SK-N-SH (cell line): ENCODE measurements at regions not wholly inside any gene's neighbourhood (a gene's known extent, or its start where the extent isn't known, plus 50 kb on each side); places are given as distances from the start of the nearest gene placed in this dataset.

Experiments
- CTCF ChIA-PET: fragments of 300-600, 350-600 bp; formaldehyde crosslinking; extraction: SDS; loops from one replicate; lab custom pipeline; 2021; lab: Yijun Ruan, JAX
- POLR2A ChIA-PET: fragments of 350-600 bp; sonication (Branson Sonifier 250); formaldehyde crosslinking; extraction: SDS; loops from one replicate; lab custom pipeline; 2020; ENCODE audit warnings: antibody characterized with exemption, inconsistent platforms; lab: Yijun Ruan, JAX
- DNase-seq: peaks from one replicate; pipeline ENCODE4 v3.0.0; 2012
- H2AFZ ChIP-seq: fragments of 200-600 bp; sonication (generic); 2 replicates; pipeline ENCODE4 v1.8.1; 2016; ENCODE audit warnings: antibody characterized with exemption, mild to moderate bottlenecking, low read depth
- H3F3A ChIP-seq: fragments of 200-600 bp; sonication (generic); replicated peaks from 2 replicates; pipeline ENCODE3; 2016; ENCODE audit warnings: antibody characterized with exemption, mild to moderate bottlenecking; ENCODE audit not compliant: insufficient read depth
- H3K27ac ChIP-seq, 2 experiments: fragments of 200-500 bp in 1 of 2; fragments of 200-600 bp in 1 of 2; sonication (Bioruptor generic) in 1 of 2; sonication (generic), shearing (Covaris generic) in 1 of 2; 2 replicates each; pipeline versions ENCODE4 v1.5.1 to v1.6.1; 2014 to 2016; ENCODE audit warnings: low read depth in 2 of 2, inconsistent platforms in 1 of 2, low read length in 1 of 2, mild to moderate bottlenecking in 1 of 2, mixed read lengths in 1 of 2
- H3K27me3 ChIP-seq: fragments of 200-600 bp; sonication (generic), shearing (Covaris generic); 2 replicates; pipeline ENCODE4 v1.6.1; 2016; ENCODE audit warnings: mixed run types; ENCODE audit not compliant: insufficient read depth
- H3K36me3 ChIP-seq, 2 experiments: fragments of 200-500 bp in 1 of 2; fragments of 200-600 bp in 1 of 2; sonication (Bioruptor generic) in 1 of 2; sonication (generic) in 1 of 2; replicated peaks in 1 of 2; 2 replicates each; pipeline versions ENCODE3 to v1.5.1; 2014 to 2016; ENCODE audit warnings: low read length in 1 of 2, mild to moderate bottlenecking in 1 of 2; ENCODE audit not compliant: insufficient read depth in 2 of 2, control insufficient read depth in 1 of 2
- H3K4me1 ChIP-seq, 2 experiments: fragments of 200-500 bp in 1 of 2; fragments of 200-600 bp in 1 of 2; sonication (Bioruptor generic) in 1 of 2; sonication (generic), shearing (Covaris generic) in 1 of 2; 2 replicates each; pipeline versions ENCODE4 v1.5.1 to v1.6.1; 2014 to 2016; ENCODE audit warnings: low read depth in 1 of 2, low read length in 1 of 2, mixed run types in 1 of 2; ENCODE audit not compliant: insufficient read depth in 2 of 2, control insufficient read depth in 1 of 2
- H3K4me2 ChIP-seq: fragments of 200-600 bp; sonication (generic), shearing (Covaris generic); 2 replicates; pipeline ENCODE4 v1.6.1; 2017; ENCODE audit warnings: mixed run types
- H3K4me3 ChIP-seq, 2 experiments: fragments of 200-500 bp in 1 of 2; fragments of 200-600 bp in 1 of 2; sonication (Bioruptor generic) in 1 of 2; sonication (generic), shearing (Covaris generic) in 1 of 2; 2 replicates each; pipeline versions ENCODE4 v1.5.1 to v1.8.1; 2014 to 2016; ENCODE audit warnings: low read depth in 2 of 2, inconsistent platforms in 1 of 2, low read length in 1 of 2, mild to moderate bottlenecking in 1 of 2, mixed read lengths in 1 of 2, moderate library complexity in 1 of 2
- H3K79me2 ChIP-seq: fragments of 200-600 bp; sonication (generic); 2 replicates; pipeline ENCODE4 v1.8.1; 2017; ENCODE audit warnings: mild to moderate bottlenecking; ENCODE audit not compliant: insufficient read depth
- H3K9ac ChIP-seq: fragments of 200-600 bp; sonication (generic); 2 replicates; pipeline ENCODE4 v1.6.1; 2017; ENCODE audit warnings: mixed run types
- H3K9me2 ChIP-seq: fragments of 200-600 bp; sonication (generic); 2 replicates; pipeline ENCODE4 v1.6.1; 2017; ENCODE audit warnings: mixed run types
- H3K9me3 ChIP-seq: fragments of 200-600 bp; sonication (generic); 2 replicates; pipeline ENCODE4 v1.6.1; 2017; ENCODE audit warnings: mixed run types, mild to moderate bottlenecking, moderate library complexity
- H4K20me1 ChIP-seq: fragments of 200-600 bp; sonication (generic); 2 replicates; pipeline ENCODE4 v1.6.1; 2017; ENCODE audit warnings: mild to moderate bottlenecking, mixed run types; ENCODE audit not compliant: insufficient read depth
- EP300 ChIP-seq, 2 experiments: IDR thresholded peaks; 2 replicates each; pipeline versions ENCODE4 v1.4.0 to v1.6.1; 2012; ENCODE audit warnings: borderline replicate concordance in 1 of 2, low read depth in 1 of 2, low read length in 1 of 2
- GABPA ChIP-seq: IDR thresholded peaks from 2 replicates; pipeline ENCODE4 v1.4.0; 2012; ENCODE audit warnings: low read depth, mild to moderate bottlenecking
- JUND ChIP-seq: IDR thresholded peaks from 2 replicates; pipeline ENCODE4 v1.4.0; 2012
- MEF2A ChIP-seq: IDR thresholded peaks from 2 replicates; pipeline ENCODE4 v1.4.0; 2012; ENCODE audit warnings: low read depth, borderline replicate concordance
- MXI1 ChIP-seq: IDR thresholded peaks from 2 replicates; pipeline ENCODE4 v1.6.1; 2012; ENCODE audit warnings: mild to moderate bottlenecking, low read depth, low read length, improper control_type of control experiment
- NFIC ChIP-seq: IDR thresholded peaks from 2 replicates; pipeline ENCODE4 v1.4.0; 2012; ENCODE audit warnings: borderline replicate concordance
- NRF1 ChIP-seq: IDR thresholded peaks from 2 replicates; pipeline ENCODE4 v1.6.1; 2012; ENCODE audit warnings: low read depth, mild to moderate bottlenecking, low read length
- POLR2AphosphoS5 ChIP-seq: IDR thresholded peaks from 2 replicates; pipeline ENCODE4 v1.6.1; 2012; ENCODE audit warnings: low read depth, low read length
- RCOR1 ChIP-seq: fragments of 150-350 bp; IDR thresholded peaks from 2 replicates; pipeline ENCODE4 v1.6.1; 2017; ENCODE audit warnings: antibody characterized with exemption, low read length
- RFX5 ChIP-seq: IDR thresholded peaks from 2 replicates; pipeline ENCODE4 v1.6.1; 2012; ENCODE audit warnings: mild to moderate bottlenecking, improper control_type of control experiment, low read length
- RXRA ChIP-seq: IDR thresholded peaks from 2 replicates; pipeline ENCODE4 v1.4.0; 2012; ENCODE audit warnings: low read depth, mild to moderate bottlenecking, borderline replicate concordance
- SIN3A ChIP-seq: IDR thresholded peaks from 2 replicates; pipeline ENCODE4 v1.6.1; 2012; ENCODE audit warnings: low read depth, mild to moderate bottlenecking, low read length, moderate library complexity, borderline replicate concordance
- TAF1 ChIP-seq: IDR thresholded peaks from 2 replicates; pipeline ENCODE4 v1.6.1; 2012; ENCODE audit warnings: low read depth, mild to moderate bottlenecking, low read length, moderate library complexity, borderline replicate concordance
- TEAD4 ChIP-seq: IDR thresholded peaks from 2 replicates; pipeline ENCODE4 v1.4.0; 2012; ENCODE audit warnings: mild to moderate bottlenecking, borderline replicate concordance; ENCODE audit not compliant: insufficient read depth
- WGBS: methylation state at CpG from one replicate; pipeline ENCODE4 v1.1.6; 2017; ENCODE audit warnings: low lambda C conversion rate; 5-methylcytosine and 5-hydroxymethylcytosine counted together
- TF ChIP-seq, protein P1 (sequence below): IDR thresholded peaks from 2 replicates; pipeline ENCODE4 v1.4.0; 2012; ENCODE audit warnings: low read depth
- TF ChIP-seq, protein P2 (sequence below): IDR thresholded peaks from 2 replicates; pipeline ENCODE4 v1.6.1; 2012; ENCODE audit warnings: mild to moderate bottlenecking, low read depth, low read length, moderate library complexity
- TF ChIP-seq, protein P3 (sequence below): fragments of 150-350 bp; IDR thresholded peaks from 2 replicates; pipeline ENCODE4 v1.6.1; 2017; ENCODE audit warnings: antibody characterized with exemption, low read length, low read depth, borderline replicate concordance

DNA sequence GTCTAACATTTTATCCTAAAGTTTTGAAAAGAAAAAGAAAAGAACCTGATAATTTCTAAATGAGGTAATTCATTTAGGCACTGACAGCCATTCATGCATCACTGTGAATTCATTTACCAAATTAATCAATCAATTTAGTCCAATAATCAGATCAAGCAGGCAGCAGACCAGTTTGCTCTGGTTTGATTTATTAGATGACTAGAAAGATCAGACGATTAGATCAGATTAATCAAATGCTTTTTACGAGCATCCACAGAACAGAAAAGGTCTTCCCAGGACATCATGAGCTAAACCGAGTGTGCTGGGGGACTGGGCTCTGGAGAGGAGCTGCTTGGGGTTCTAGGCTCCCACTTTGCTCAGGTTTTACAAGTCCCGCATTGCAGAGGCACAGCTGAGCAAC is 226.5 kb upstream of the MYO3A start:
- Histone ChIP-seq H3K27me3 (no peaks in the 10 kb centered on the region), H4K20me1 (no peaks in the 10 kb centered on the region), H3K9ac (no peak overlapping the region), H3K79me2 (no peaks in the 10 kb centered on the region), H3K4me2 (no peak overlapping the region), H3K9me3 (no peaks in the 10 kb centered on the region), H3K4me3 (no peak overlapping the region), H3K9me2 (no peaks in the 10 kb centered on the region), H3K36me3 (no peaks in the 10 kb centered on the region), H3F3A (no peaks in the 10 kb centered on the region), H2AFZ (no peak overlapping the region), H3K4me1 (peaks cover 0 to 2% of the 10 kb centered on the region in 2 experiments; a peak in 1 of 4 replicates), H3K27ac (no peak overlapping the region)
- no peak for DNase-seq
- 27% methylated on average over 4 of the region's 4 CpGs for WGBS
- CTCF ChIA-PET = interaction anchor here (1.0 to 1.6 kb wide), 4 partner anchors 11 to 594 kb away, joined by 3 to 7 read pairs (median 4); no protein-coding TSS in a partner anchor
- POLR2A ChIA-PET = no interaction called here
- TF ChIP-seq EP300 (IDR thresholded peaks at IDR 0.05; ENCODE audit: borderline replicate concordance in 1 of 2, low read depth in 1 of 2, low read length in 1 of 2) (peak in 1 of 2 experiments; percentile 65; a peak in 2 of 4 replicates), RCOR1 (0 out of 2 replicates have a peak, but pooled peaks have one; percentile 52), RXRA (no peak)

DNA sequence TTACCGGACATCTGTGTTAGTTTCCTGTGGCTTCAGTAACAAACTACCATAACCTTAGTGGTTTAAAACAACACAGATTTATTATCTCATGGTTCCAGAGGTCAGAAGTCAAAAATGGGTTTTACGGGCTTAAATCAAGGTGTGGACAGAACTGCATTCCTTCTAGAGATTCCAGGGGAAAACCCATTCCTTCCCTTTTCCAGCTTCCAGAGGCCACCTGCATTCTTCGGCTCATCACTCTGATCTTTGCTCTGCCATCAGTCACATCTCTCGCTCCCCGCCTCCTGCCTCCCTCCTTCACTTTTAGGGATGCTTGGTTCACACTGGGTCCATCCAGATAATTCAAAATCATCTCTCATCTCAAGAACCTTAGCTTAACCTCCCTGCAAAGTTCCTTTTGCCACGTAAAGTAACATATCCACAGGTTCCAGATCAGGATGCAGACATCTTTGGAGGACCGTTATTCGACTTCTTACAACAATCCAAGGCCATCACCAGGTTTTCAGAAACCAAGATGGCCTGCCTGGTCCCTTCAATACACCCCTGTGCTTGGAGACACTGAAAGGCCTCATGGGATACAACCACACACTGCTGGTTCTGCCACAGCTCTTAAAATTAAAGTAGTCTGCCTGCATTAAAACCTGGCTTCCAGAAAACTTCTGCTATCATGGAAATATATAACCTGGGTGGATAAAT is 225.9 kb upstream of the MYO3A start:
- Histone ChIP-seq H3K4me2 (no peak overlapping the region), H3K9ac (no peak overlapping the region), H2AFZ (no peak overlapping the region), H4K20me1 (no peaks in the 10 kb centered on the region), H3K27ac (no peak overlapping the region), H3F3A (no peaks in the 10 kb centered on the region), H3K36me3 (no peaks in the 10 kb centered on the region), H3K79me2 (no peaks in the 10 kb centered on the region), H3K9me2 (no peaks in the 10 kb centered on the region)
- CTCF ChIA-PET = interaction anchor here (1.0 to 1.6 kb wide), 4 partner anchors 12 to 595 kb away, joined by 3 to 7 read pairs (median 4); no protein-coding TSS in a partner anchor
- POLR2A ChIA-PET = no interaction called here
- no peak for DNase-seq
- no peak for TF ChIP-seq TEAD4
- TF ChIP-seq, all 33 proteins: peak for 0
- H3K27me3 ChIP-seq = no peaks in the 10 kb centered on the region
- no peaks in the 10 kb centered on the region for H3K9me3 ChIP-seq
- H3K4me1 ChIP-seq = peaks cover 0 to 2% of the 10 kb centered on the region in 2 experiments; a peak in 1 of 4 replicates
- WGBS = 62% methylated on average over 8 of the region's 8 CpGs
- H3K4me3 ChIP-seq = no peak overlapping the region

DNA sequence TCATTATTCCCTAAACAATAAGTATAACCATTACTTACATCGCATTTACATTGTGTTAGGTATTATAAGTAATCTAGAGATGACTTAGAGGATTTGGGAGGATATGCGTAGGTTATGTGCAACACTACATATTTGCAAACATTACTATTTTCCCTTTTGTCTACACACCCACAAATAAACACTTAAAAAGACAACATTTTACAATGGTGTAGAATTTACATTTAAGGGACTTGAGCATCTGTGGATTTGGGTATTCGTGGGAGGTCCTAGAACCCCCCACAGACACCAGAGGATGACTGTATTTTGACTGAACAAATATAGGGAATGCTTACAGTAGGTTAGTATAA is 220.2 kb upstream of the MYO3A start:
- ChIA-PET POLR2A (no interaction called here), CTCF (interaction anchor here (0.6 to 3.6 kb wide), 5 partner anchors 12 to 601 kb away, joined by 3 to 38 read pairs (median 6); no protein-coding TSS in a partner anchor)
- Histone ChIP-seq H3K9me2 (no peaks in the 10 kb centered on the region), H2AFZ (no peak overlapping the region), H3K79me2 (no peaks in the 10 kb centered on the region), H3K27me3 (no peaks in the 10 kb centered on the region), H3K9ac (no peak overlapping the region), H3K36me3 (no peaks in the 10 kb centered on the region), H3F3A (no peaks in the 10 kb centered on the region), H3K4me2 (no peak overlapping the region), H3K4me1 (no peaks in the 10 kb centered on the region), H3K9me3 (no peaks in the 10 kb centered on the region), H3K27ac (no peak overlapping the region), H4K20me1 (no peaks in the 10 kb centered on the region), H3K4me3 (no peak overlapping the region)
- WGBS = 44% methylated on average over 3 of the region's 3 CpGs
- no peak for DNase-seq
- no peak for TF ChIP-seq NRF1
- TF ChIP-seq NFIC = no peak
- no peak for TF ChIP-seq JUND
- no peak for TF ChIP-seq RFX5
- TF ChIP-seq, protein P1, sequence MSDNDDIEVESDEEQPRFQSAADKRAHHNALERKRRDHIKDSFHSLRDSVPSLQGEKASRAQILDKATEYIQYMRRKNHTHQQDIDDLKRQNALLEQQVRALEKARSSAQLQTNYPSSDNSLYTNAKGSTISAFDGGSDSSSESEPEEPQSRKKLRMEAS = no peak
- no peak for TF ChIP-seq MXI1
- no peak for TF ChIP-seq EP300 (IDR thresholded peaks at IDR 0.05; ENCODE audit: borderline replicate concordance in 1 of 2, low read depth in 1 of 2, low read length in 1 of 2)
- TF ChIP-seq, protein P2, sequence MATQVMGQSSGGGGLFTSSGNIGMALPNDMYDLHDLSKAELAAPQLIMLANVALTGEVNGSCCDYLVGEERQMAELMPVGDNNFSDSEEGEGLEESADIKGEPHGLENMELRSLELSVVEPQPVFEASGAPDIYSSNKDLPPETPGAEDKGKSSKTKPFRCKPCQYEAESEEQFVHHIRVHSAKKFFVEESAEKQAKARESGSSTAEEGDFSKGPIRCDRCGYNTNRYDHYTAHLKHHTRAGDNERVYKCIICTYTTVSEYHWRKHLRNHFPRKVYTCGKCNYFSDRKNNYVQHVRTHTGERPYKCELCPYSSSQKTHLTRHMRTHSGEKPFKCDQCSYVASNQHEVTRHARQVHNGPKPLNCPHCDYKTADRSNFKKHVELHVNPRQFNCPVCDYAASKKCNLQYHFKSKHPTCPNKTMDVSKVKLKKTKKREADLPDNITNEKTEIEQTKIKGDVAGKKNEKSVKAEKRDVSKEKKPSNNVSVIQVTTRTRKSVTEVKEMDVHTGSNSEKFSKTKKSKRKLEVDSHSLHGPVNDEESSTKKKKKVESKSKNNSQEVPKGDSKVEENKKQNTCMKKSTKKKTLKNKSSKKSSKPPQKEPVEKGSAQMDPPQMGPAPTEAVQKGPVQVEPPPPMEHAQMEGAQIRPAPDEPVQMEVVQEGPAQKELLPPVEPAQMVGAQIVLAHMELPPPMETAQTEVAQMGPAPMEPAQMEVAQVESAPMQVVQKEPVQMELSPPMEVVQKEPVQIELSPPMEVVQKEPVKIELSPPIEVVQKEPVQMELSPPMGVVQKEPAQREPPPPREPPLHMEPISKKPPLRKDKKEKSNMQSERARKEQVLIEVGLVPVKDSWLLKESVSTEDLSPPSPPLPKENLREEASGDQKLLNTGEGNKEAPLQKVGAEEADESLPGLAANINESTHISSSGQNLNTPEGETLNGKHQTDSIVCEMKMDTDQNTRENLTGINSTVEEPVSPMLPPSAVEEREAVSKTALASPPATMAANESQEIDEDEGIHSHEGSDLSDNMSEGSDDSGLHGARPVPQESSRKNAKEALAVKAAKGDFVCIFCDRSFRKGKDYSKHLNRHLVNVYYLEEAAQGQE = no peak
- no peak for TF ChIP-seq TEAD4
- no peak for TF ChIP-seq GABPA
- TF ChIP-seq, protein P3, sequence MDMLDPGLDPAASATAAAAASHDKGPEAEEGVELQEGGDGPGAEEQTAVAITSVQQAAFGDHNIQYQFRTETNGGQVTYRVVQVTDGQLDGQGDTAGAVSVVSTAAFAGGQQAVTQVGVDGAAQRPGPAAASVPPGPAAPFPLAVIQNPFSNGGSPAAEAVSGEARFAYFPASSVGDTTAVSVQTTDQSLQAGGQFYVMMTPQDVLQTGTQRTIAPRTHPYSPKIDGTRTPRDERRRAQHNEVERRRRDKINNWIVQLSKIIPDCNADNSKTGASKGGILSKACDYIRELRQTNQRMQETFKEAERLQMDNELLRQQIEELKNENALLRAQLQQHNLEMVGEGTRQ = no peak
- TF ChIP-seq SIN3A = no peak
- no peak for TF ChIP-seq MEF2A
- no peak for TF ChIP-seq TAF1
- TF ChIP-seq POLR2AphosphoS5 = no peak
